HS-27A (cell line): ENCODE measurements at regions not wholly inside any gene's neighbourhood (a gene's known extent, or its start where the extent isn't known, plus 50 kb on each side); places are given as distances from the start of the nearest gene placed in this dataset.

Experiments used
- DNase-seq: peaks from one replicate; pipeline ENCODE4 v3.0.0-alpha.2; 2012; ENCODE audit warnings: low read depth, missing footprints

DNA sequence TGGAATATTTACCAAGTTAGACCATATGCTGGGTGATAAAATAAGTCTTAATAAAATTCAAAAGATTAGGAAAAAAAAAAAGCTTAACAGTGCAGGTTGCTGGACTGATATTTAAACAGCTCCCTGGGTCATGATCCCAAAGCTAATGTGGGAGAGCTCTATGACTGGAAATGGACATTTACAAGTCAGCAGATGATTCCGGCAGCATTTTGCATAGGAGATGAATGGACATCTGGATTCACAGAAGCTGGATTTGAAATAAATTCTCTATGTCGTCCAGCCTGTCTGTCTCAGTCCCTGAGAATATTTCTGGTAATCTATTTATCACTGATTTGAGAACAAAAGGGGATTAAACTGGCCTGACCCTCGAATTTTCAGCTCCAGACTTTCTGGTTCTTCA lies 52.3 kb upstream of the KLHL25 start:
- DNase-seq: no peak

GRCh38 chr15:85849946-85850345 lies 55.2 kb upstream of the KLHL25 start:
- DNase-seq: no peak

- DNase-seq: no peak
Measured at GRCh38 chr15:85852969-85853368, 58.2 kb upstream of the KLHL25 start.

DNA sequence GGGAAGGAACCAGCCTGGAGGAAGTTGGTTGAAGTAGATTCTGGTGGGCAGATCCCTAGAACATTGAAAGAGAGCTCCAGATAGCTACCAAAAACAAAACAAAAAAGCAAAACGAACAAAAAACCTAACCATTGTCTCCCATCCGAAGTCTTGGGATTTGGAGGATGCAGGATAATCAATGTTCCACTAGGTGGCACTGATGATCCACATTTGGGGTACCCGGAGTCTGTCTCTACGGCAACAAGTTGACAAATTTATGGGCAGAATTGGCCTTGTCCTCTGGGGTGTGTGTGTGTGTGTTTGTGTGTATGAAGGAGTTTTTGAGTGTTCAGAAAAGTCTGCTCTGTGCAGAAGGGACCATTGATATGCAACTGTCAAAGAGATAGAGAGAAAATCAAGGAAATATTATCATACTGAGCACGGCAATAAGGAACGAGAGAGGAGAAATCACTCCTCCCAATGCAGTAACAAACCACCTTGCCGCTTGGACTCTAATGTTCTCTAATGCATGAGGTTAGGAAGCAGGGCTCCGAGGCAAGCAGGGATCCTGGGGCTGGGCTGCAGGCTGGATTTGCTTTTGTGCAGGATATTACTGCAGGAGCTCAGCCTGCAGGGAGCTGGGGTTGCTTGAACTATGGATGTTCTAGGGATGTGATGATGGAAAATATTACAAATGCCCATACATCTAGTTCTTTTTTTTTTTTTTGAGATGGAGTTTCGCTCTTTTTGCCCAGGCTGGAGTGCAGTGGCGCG lies 59.8 kb upstream of the KLHL25 start:
- no peak for DNase-seq

DNA sequence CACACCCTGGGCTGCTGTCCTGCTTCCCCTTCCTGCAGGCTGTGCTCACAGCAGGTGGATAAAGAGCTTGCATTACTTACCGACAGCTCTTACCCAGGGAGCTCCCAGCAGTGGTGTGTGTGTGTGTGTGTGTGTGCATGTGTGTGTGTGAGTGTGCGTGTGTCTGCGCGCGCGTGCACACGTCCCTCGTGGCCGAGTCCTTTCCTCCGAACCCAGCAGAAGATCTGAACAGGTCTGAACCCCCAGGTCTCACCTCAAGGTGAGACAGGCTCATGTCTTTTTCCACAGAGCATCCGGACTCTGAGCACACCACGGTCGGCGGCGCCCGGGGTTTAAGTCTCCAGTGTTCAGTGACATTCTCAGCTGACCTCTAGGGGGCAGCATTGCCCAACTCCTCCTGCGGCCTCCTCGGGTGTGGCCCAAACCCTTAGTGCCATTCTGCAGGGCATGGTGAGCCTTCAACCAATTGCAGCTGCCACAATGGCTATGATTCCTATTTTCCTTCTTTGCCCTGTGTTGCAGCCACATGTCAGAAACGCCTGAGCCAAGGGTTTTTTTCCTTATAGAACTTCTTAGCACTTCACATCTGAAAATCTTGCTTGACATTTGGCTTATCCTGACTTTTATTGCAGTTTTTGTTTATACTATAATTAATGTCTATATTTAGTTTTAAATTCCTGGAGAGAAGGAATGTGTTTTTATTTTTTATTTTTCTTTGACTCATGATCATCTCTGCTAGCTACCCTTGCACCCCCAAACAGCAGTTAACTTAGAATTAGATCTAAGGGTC lies 64.1 kb upstream of the KLHL25 start:
- DNase-seq: no peak

DNA sequence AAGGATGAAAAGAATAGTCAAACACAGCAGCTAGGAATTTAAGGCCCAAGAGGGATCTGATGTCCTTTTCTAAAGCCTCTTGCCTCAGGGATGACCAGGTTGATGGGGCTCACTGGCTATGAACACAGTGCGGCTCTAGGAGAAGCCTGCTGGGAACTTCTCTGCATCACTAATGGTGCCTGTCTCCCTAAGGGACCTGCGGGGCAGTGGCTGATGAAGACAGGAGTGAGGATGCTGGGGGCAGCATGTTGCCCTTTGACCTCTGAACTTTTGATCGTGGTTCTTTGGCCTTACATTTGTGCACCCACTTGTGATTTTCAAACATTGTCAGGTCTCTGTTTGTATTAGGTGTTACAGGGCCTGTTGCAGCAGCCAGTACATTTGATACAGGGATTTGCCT lies 64.9 kb upstream of the KLHL25 start:
- no peak for DNase-seq

DNA sequence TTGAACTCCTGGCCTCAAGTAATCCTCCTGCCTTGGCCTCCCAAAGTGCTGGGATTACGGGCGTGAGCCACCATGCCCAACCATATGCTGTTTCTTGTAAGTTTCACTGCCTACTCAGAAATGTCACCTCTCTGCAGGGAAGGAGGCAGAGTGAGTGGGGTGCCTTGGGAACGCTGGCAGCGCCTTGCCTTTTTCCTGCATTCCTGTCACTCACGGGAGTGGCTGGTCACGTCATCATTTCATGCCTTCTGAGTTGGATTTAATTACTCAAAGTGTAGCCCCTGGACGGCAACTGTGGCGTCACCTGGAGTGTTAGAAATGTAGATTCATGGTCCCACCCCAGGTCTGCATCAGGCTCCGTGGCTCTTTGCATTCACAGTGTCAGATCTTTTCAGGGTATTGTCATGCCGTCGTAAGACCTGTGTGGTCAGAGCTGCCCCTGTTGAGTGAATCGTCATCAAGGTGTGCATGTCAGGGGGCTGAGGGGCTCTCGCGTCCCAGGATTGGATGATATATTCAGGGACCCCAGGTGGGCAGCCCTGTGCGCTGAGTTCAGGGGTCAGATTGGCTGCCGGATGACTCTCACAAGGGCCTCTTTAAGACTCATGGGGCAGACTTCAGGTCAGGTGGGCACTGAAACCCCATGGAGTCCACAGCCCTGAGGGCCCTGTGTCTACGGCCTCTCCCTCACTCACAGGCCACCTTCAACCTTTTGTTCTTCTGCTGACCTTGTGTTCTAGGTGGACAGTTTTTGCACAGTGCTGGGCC lies 65.9 kb upstream of the KLHL25 start:
- no peak for DNase-seq

GRCh38 chr15:85865070-85865684 lies 70.5 kb upstream of the KLHL25 start:
- DNase-seq: no peak

- no peak for DNase-seq
Measured at GRCh38 chr15:85867250-85867649, 72.5 kb upstream of the KLHL25 start.

DNA sequence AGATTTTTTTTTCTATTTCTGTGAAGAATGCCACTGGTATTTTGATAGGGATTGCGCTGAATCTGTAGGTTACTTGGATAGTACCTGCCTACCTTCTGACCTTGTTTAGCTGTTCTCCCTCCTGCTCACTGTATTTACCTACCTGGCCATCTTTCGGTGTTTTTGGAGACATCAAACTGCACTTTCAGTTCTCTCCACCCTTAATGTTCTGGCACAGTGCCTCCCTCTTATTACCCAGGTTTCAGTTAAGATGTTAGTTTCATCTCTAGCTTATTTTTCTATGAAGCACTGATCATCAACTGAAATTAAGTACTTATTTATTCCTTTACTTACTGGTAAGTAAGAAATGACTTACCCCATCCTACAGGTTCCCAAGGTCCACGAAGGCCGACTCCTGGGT lies 74.4 kb upstream of the KLHL25 start:
- DNase-seq: no peak

GRCh38 chr15:85870216-85871014 lies 75.7 kb upstream of the KLHL25 start:
- no peak for DNase-seq

DNA sequence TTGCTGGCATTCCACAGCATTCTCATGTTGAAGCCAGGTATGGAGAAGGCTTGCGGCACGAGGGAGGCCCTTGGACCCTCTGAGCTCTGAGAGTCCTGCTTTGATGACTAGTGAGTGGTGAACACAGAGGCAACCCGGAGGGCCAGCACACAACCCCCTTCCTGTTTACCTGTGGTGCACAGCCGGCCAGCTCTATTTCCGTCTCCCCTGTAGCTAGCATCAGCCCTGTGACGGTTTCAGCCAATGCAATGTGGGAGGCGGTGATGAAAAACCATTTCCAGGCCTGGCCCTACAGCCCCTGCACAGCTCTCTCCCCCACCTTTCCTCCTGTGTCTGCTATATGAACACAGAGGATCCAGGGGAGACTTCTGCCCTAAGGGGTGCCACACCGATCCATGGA lies 76.8 kb upstream of the KLHL25 start:
- DNase-seq: no peak

- peak; percentile 52 for DNase-seq
Measured at GRCh38 chr15:85872125-85872524, 77.4 kb upstream of the KLHL25 start.

- DNase-seq: no peak
Measured at GRCh38 chr15:85874236-85874635, 79.5 kb upstream of the KLHL25 start.

- no peak for DNase-seq
Measured at GRCh38 chr15:85875756-85876155, 81.0 kb upstream of the KLHL25 start.

GRCh38 chr15:85878828-85879225 lies 84.1 kb upstream of the KLHL25 start:
- peak; percentile 54 for DNase-seq

GRCh38 chr15:85879334-85880163 lies 84.8 kb upstream of the KLHL25 start:
- peak; percentile 94 for DNase-seq

DNA sequence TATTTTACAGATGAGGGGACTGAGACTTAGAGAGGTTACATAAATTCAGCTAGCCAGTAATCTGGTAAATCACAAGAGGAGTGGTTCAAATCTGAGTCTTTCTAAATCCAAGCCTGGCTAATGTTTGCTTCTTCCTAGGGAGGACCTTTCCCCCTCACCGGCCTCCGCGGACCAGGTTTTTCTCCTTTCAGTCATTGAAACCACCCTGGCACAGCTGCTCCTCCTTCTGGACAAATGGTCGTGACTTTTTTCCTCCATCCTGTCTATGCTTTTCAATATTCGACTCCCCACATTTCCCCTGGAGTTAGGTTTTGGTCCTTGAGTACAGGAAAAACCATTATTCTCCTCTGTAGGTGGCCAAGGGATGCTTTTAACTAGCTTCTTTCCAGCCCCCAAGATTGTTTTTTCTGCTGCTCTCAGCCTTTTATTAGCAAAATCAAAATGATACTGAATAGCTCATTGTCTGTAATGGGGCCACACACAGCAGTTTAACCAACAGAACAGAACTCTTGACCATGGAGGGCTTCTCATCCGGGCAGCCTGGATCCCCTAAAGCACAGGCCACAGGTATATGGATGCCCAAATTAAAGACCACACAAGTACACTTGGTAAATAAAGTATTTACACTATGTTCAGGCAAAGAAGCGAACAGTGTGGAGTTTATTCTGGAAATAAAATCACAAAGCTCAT lies 85.9 kb upstream of the KLHL25 start:
- no peak for DNase-seq

- DNase-seq: no peak
Measured at GRCh38 chr15:85886309-85886811, 91.6 kb upstream of the KLHL25 start.
